Hepatocyte (in vitro differentiated cells): ENCODE measurements at regions not wholly inside any gene's neighbourhood (a gene's known extent, or its start where the extent isn't known, plus 50 kb on each side); places are given as distances from the start of the nearest gene placed in this dataset.

ENCODE experiments used
- DNase-seq: peaks from one replicate; pipeline ENCODE4 v3.0.0-alpha.2; 2016; ENCODE audit warnings: low spot score
- H2AFZ ChIP-seq: fragments of 200-600 bp; sonication (generic); 2 replicates; pipeline ENCODE4 v1.6.0; 2016; ENCODE audit warnings: antibody characterized with exemption, mild to moderate bottlenecking
- H3K27ac ChIP-seq: fragments of 200-600 bp; sonication (generic); 2 replicates; pipeline ENCODE4 v1.5.1; 2016; ENCODE audit warnings: mild to moderate bottlenecking
- H3K27me3 ChIP-seq: fragments of 200-600 bp; sonication (generic); 2 replicates; pipeline ENCODE4 v1.6.1; 2016
- H3K36me3 ChIP-seq: fragments of 200-600 bp; sonication (generic); replicated peaks from 2 replicates; pipeline ENCODE4 v1.5.1; 2016; ENCODE audit warnings: low read depth; ENCODE audit not compliant: insufficient read depth
- H3K4me1 ChIP-seq: fragments of 200-600 bp; sonication (generic); 2 replicates; pipeline ENCODE4 v1.5.1; 2016; ENCODE audit warnings: mild to moderate bottlenecking, moderate library complexity; ENCODE audit not compliant: insufficient read depth
- H3K4me2 ChIP-seq: fragments of 200-600 bp; sonication (generic); 2 replicates; pipeline ENCODE4 v1.6.0; 2016
- H3K4me3 ChIP-seq: fragments of 200-600 bp; sonication (generic); 2 replicates; pipeline ENCODE4 v1.5.1; 2016; ENCODE audit warnings: mild to moderate bottlenecking
- H3K79me2 ChIP-seq: fragments of 200-600 bp; sonication (generic); 2 replicates; pipeline ENCODE4 v1.6.0; 2017; ENCODE audit warnings: mild to moderate bottlenecking
- H3K9me2 ChIP-seq: fragments of 200-600 bp; sonication (generic); replicated peaks from 2 replicates; pipeline ENCODE4 v1.6.0; 2017; ENCODE audit warnings: mild to moderate bottlenecking; ENCODE audit not compliant: insufficient read depth
- H3K9me3 ChIP-seq: fragments of 200-600 bp; sonication (generic); 2 replicates; pipeline ENCODE4 v1.5.1; 2016; ENCODE audit warnings: low read depth, mild to moderate bottlenecking
- H4K20me1 ChIP-seq: fragments of 200-600 bp; sonication (generic); 2 replicates; pipeline ENCODE4 v1.6.0; 2016; ENCODE audit warnings: mild to moderate bottlenecking; ENCODE audit not compliant: insufficient read depth, poor library complexity, severe bottlenecking
- EZH2 ChIP-seq: fragments of 200-600 bp; sonication (generic); IDR thresholded peaks from 2 replicates; pipeline ENCODE4 v1.6.1; 2016; ENCODE audit warnings: antibody characterized with exemption, mild to moderate bottlenecking, borderline replicate concordance
- EZH2phosphoT487 ChIP-seq: fragments of 200-600 bp; sonication (generic); IDR thresholded peaks from one replicate; pipeline ENCODE4 v1.6.1; 2018; ENCODE audit warnings: antibody characterized with exemption, mild to moderate bottlenecking, low read depth, moderate library complexity; ENCODE audit not compliant: unreplicated experiment, severe bottlenecking
- WGBS: methylation state at CpG from one replicate; pipeline ENCODE4 v1.1.6; 2016; ENCODE audit warnings: low lambda C conversion rate; ENCODE audit errors: missing lambda C conversion rate; 5-methylcytosine and 5-hydroxymethylcytosine counted together
- TF ChIP-seq, protein P1 (sequence below): fragments of 200-600 bp; sonication (generic); IDR thresholded peaks from 2 replicates; pipeline ENCODE4 v1.5.1; 2016; ENCODE audit warnings: antibody characterized with exemption, mild to moderate bottlenecking; ENCODE audit not compliant: poor library complexity

DNA sequence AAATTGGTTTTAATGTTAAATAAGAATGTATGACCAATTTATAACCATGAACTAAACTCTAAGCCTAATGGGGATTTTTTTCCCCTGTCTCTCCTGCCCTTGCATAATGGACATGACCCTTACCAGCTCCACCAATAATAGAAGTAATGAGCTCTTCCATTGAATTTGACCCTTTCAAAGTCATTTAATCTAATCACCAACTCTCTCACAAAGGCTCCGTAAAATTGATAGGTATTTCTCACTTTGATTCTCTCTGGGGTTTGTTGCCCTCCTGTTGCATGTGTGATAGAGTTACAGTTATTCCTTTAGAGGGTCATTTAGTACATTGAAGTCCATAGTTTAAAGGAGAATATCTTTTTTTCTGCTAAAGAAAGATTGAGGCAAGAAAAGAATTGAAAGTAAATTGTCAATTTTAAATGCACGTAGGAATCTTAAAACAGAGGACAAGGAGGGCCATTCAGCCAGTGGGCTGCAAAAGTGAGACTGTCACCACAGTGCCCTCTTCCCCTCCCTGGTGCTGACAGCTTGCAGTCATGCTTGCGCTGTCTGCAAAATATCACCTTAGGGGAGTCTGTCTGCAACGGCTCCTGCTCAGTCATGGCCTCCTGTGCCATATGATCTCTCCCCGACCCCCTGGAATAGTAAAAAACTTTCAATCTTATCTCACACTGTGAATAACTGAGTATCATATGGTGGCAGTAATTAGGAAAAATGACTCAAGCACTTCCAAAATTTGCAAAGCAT, 307.5 kb upstream of the GNPDA2 start:
- Histone ChIP-seq H3K4me2 (no peak overlapping the region), H3K4me3 (no peak overlapping the region), H4K20me1 (no peaks in the 10 kb centered on the region), H3K36me3 (no peaks in the 10 kb centered on the region), H3K27ac (no peak overlapping the region), H3K79me2 (no peaks in the 10 kb centered on the region), H2AFZ (no peak overlapping the region), H3K4me1 (no peaks in the 10 kb centered on the region), H3K9me3 (no peaks in the 10 kb centered on the region), H3K27me3 (no peaks in the 10 kb centered on the region), H3K9me2 (no peaks in the 10 kb centered on the region)
- WGBS = 25% methylated on average over 5 of the region's 5 CpGs
- no peak for DNase-seq
- TF ChIP-seq EZH2phosphoT487 (no peak), EZH2 (no peak)
- TF ChIP-seq, protein P1, sequence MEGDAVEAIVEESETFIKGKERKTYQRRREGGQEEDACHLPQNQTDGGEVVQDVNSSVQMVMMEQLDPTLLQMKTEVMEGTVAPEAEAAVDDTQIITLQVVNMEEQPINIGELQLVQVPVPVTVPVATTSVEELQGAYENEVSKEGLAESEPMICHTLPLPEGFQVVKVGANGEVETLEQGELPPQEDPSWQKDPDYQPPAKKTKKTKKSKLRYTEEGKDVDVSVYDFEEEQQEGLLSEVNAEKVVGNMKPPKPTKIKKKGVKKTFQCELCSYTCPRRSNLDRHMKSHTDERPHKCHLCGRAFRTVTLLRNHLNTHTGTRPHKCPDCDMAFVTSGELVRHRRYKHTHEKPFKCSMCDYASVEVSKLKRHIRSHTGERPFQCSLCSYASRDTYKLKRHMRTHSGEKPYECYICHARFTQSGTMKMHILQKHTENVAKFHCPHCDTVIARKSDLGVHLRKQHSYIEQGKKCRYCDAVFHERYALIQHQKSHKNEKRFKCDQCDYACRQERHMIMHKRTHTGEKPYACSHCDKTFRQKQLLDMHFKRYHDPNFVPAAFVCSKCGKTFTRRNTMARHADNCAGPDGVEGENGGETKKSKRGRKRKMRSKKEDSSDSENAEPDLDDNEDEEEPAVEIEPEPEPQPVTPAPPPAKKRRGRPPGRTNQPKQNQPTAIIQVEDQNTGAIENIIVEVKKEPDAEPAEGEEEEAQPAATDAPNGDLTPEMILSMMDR = no peak

DNA sequence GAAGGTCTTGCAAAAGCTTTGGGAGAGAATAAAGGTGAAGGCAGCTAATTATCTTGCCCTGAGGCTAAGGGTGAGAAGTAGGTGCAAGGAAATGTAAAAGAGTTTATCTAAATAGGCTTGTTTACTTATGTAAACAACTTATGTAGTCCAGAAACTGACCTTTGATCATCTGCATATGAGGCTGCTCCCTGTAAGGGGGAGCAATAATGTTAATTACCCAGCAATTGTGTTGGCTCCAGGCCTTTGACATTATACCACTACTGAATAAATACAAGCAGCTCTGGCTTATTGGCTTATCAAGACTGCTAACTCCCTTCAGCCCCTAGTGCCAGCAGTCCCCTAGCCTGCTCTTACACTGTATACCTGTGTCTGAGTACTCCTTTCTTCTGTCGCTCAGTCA, 303.7 kb upstream of the GNPDA2 start:
- Histone ChIP-seq H4K20me1 (no peaks in the 10 kb centered on the region), H3K79me2 (no peaks in the 10 kb centered on the region), H2AFZ (no peak overlapping the region), H3K4me2 (no peak overlapping the region), H3K36me3 (no peaks in the 10 kb centered on the region), H3K9me3 (no peaks in the 10 kb centered on the region), H3K4me1 (no peaks in the 10 kb centered on the region), H3K27me3 (no peaks in the 10 kb centered on the region), H3K27ac (no peak overlapping the region), H3K4me3 (no peak overlapping the region), H3K9me2 (no peaks in the 10 kb centered on the region)
- no peak for TF ChIP-seq EZH2
- WGBS = 80% methylated on average over 1 of the region's 1 CpG
- no peak for DNase-seq

DNA sequence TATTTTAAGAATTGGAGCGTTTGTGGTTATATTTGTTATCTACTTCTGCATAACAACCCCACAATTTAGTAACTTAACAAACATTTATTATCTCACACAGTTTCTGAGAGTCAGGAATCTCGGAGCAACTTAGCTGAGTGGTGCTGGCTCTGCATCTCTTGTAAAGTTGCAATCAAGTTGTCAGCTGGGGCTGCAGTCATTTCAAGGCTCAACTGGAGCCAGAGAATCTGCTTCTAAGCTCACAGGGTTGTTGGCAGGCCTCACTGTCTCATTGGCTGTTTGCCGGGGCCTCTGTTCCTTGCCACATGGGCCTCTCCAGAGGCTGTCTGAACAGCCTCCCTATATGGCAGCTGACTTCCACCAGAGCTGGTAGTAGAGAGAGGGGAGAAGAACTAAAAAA, 281.2 kb upstream of the GNPDA2 start:
- TF ChIP-seq EZH2 (no peak), EZH2phosphoT487 (no peak)
- TF ChIP-seq, protein P1 = no peak
- WGBS = 79% methylated on average over 3 of the region's 3 CpGs

DNA sequence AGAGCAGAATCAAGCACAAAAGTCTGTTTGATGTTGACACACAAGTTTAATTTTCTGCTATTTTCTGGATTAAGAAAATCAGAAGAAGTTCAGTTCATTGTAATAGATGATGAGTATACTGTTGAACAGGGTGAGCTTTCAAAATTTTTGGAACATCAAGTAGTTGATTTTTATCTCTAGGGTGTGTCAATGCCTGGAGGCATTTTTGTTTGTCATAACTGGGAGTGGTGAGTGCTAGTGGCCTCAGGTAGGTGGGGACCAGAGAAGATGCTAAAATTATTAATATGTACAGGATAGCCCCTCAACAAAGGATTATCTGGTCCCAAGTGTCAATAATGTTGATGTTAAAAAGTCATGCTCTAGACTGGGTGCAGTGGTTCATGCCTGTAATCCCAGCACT, 279.7 kb upstream of the GNPDA2 start:
- no peak overlapping the region for H3K27ac ChIP-seq
- DNase-seq = no peak
- no peaks in the 10 kb centered on the region for H3K4me1 ChIP-seq
- H3K9me2 ChIP-seq = no peaks in the 10 kb centered on the region
- H3K4me2 ChIP-seq = no peak overlapping the region
- no peaks in the 10 kb centered on the region for H3K36me3 ChIP-seq
- H3K27me3 ChIP-seq = no peaks in the 10 kb centered on the region
- H3K79me2 ChIP-seq = no peaks in the 10 kb centered on the region
- H3K9me3 ChIP-seq = no peaks in the 10 kb centered on the region
- H3K4me3 ChIP-seq = no peak overlapping the region
- H4K20me1 ChIP-seq = no peaks in the 10 kb centered on the region
- no peak overlapping the region for H2AFZ ChIP-seq
- no peak for TF ChIP-seq EZH2
- TF ChIP-seq, protein P1 = no peak
- no peak for TF ChIP-seq EZH2phosphoT487

More for the DNA sequence above, 281.2 kb upstream of the GNPDA2 start:
- no peak overlapping the region for H3K4me3 ChIP-seq
- H3K27me3 ChIP-seq = no peaks in the 10 kb centered on the region
- no peak overlapping the region for H3K27ac ChIP-seq
- no peaks in the 10 kb centered on the region for H3K9me2 ChIP-seq
- H4K20me1 ChIP-seq = no peaks in the 10 kb centered on the region
- no peaks in the 10 kb centered on the region for H3K9me3 ChIP-seq
- no peaks in the 10 kb centered on the region for H3K79me2 ChIP-seq
- DNase-seq = no peak
- no peak overlapping the region for H3K4me2 ChIP-seq
- no peaks in the 10 kb centered on the region for H3K4me1 ChIP-seq
- no peaks in the 10 kb centered on the region for H3K36me3 ChIP-seq
- no peak overlapping the region for H2AFZ ChIP-seq
